GM12878 (cell line): ENCODE measurements at regions not wholly inside any gene's neighbourhood (a gene's known extent, or its start where the extent isn't known, plus 50 kb on each side); places are given as distances from the start of the nearest gene placed in this dataset.

Experiments
- ATAC-seq: fragments of 200-7000 bp; cut with Tn5 transposase; 3 replicates; pipeline ENCODE4 v1.9.1; 2020; ENCODE audit warnings: mild to moderate bottlenecking, moderate library complexity
- BruUV-seq: library from RNA; stranded (reverse); fragments of 400-500 nt; replicated peaks from 2 replicates; lab custom pipeline; 2021; lab: Mats Ljungman, UMichigan
- CTCF ChIA-PET: fragments of 300-600 bp; sonication (Branson Sonifier 250); formaldehyde crosslinking; extraction: SDS; loops from one replicate; lab custom pipeline; 2021; ENCODE audit warnings: inconsistent platforms; lab: Yijun Ruan, JAX
- POLR2A ChIA-PET: fragments of 350-600 bp; formaldehyde crosslinking; extraction: SDS; loops from one replicate; lab custom pipeline; 2021; ENCODE audit warnings: inconsistent platforms; lab: Charles Lee
- RAD21 ChIA-PET: fragments of 300-600 bp; sonication (Branson Sonifier 250); formaldehyde crosslinking; loops from one replicate; lab custom pipeline; 2023; ENCODE audit warnings: antibody characterized with exemption; ENCODE audit not compliant: unreplicated experiment; lab: Charles Lee
- SMC1A ChIA-PET: fragments of 300-600 bp; sonication (Branson Sonifier 250); formaldehyde crosslinking; loops from one replicate; lab custom pipeline; 2023; ENCODE audit not compliant: unreplicated experiment, uncharacterized antibody; lab: Charles Lee
- DNase-seq: peaks from one replicate; pipeline ENCODE4 v3.0.0-alpha.2; 2011; ENCODE audit warnings: low read depth, low spot score
- FAIRE-seq: peaks from 3 replicates; lab custom pipeline; 2011; peaks lifted over from hg19 to GRCh38; lab: Jason Lieb, UNC
- H2AFZ ChIP-seq: 2 replicates; pipeline ENCODE4 v1.6.0; 2011; ENCODE audit warnings: low read depth, low read length, control low read depth; ENCODE audit not compliant: control insufficient read depth
- H3K27ac ChIP-seq: 2 replicates; pipeline ENCODE4 v1.5.1; 2011; ENCODE audit warnings: control low read depth; ENCODE audit not compliant: control insufficient read depth, insufficient read depth
- H3K27me3 ChIP-seq, 2 experiments: replicated peaks in 1 of 2; 2 replicates each; pipeline versions ENCODE4 v1.6.0 to v1.6.1; 2011; ENCODE audit warnings: low read length in 1 of 2; ENCODE audit not compliant: control insufficient read depth in 2 of 2, insufficient read depth in 2 of 2
- H3K36me3 ChIP-seq, 2 experiments: 2 replicates each; pipeline ENCODE4 v1.5.1; 2011; ENCODE audit warnings: low read length in 1 of 2; ENCODE audit not compliant: control insufficient read depth in 2 of 2, insufficient read depth in 2 of 2
- H3K4me1 ChIP-seq: 2 replicates; pipeline ENCODE4 v1.6.1; 2011; ENCODE audit warnings: mild to moderate bottlenecking, low read length, moderate library complexity, mixed read lengths; ENCODE audit not compliant: control insufficient read depth, insufficient read depth
- H3K4me2 ChIP-seq: 2 replicates; pipeline ENCODE4 v1.6.0; 2011; ENCODE audit warnings: control low read depth; ENCODE audit not compliant: control insufficient read depth, insufficient read depth
- H3K4me3 ChIP-seq: fragments of 200-600 bp; sonication (generic); 2 replicates; pipeline ENCODE4 v1.5.1; 2016
- H3K79me2 ChIP-seq: 2 replicates; pipeline ENCODE4 v1.6.0; 2011; ENCODE audit warnings: low read length; ENCODE audit not compliant: control insufficient read depth, insufficient read depth
- H3K9ac ChIP-seq: 2 replicates; pipeline ENCODE4 v1.8.0; 2011; ENCODE audit warnings: low read length, control low read depth, mixed read lengths; ENCODE audit not compliant: control insufficient read depth, insufficient read depth
- H3K9me3 ChIP-seq: replicated peaks from 3 replicates; pipeline ENCODE4 v1.5.1; 2011; ENCODE audit warnings: mild to moderate bottlenecking, low read length; ENCODE audit not compliant: control insufficient read depth, insufficient read depth
- H4K20me1 ChIP-seq: 2 replicates; pipeline ENCODE4 v1.6.0; 2011; ENCODE audit not compliant: control insufficient read depth, insufficient read depth
- BCL11A ChIP-seq: IDR thresholded peaks from 2 replicates; pipeline ENCODE4 v1.6.1; 2011; ENCODE audit warnings: low read depth, low read length
- BRCA1 ChIP-seq: IDR thresholded peaks from 2 replicates; pipeline ENCODE4 v1.6.1; 2011; ENCODE audit warnings: low read depth, low read length, improper control_type of control experiment
- CUX1 ChIP-seq: IDR thresholded peaks from 2 replicates; pipeline ENCODE4 v1.6.1; 2012; ENCODE audit warnings: improper control_type of control experiment, low read depth, low read length; ENCODE audit not compliant: insufficient replicate concordance
- JUND ChIP-seq: IDR thresholded peaks from 2 replicates; pipeline ENCODE4 v1.6.1; 2012; ENCODE audit warnings: low read depth, mild to moderate bottlenecking, low read length, improper control_type of control experiment, moderate library complexity
- KDM1A ChIP-seq: fragments of 200-600 bp; sonication (generic); IDR thresholded peaks from 2 replicates; pipeline ENCODE4 v1.6.1; 2016; ENCODE audit warnings: borderline replicate concordance
- MYB ChIP-seq: fragments of 150-350 bp; IDR thresholded peaks from 2 replicates; pipeline ENCODE4 v1.6.1; 2014; ENCODE audit warnings: mild to moderate bottlenecking, low read depth, low read length, borderline replicate concordance
- NFYA ChIP-seq: IDR thresholded peaks from 2 replicates; pipeline ENCODE4 v1.6.1; 2011; ENCODE audit warnings: low read depth, mild to moderate bottlenecking, low read length, improper control_type of control experiment, borderline replicate concordance
- POLR2A ChIP-seq: IDR thresholded peaks from 2 replicates; pipeline ENCODE4 v1.6.1; 2011; ENCODE audit warnings: low read depth, mild to moderate bottlenecking, low read length
- RAD21 ChIP-seq: IDR thresholded peaks from 2 replicates; pipeline ENCODE4 v1.6.1; 2011; ENCODE audit warnings: mild to moderate bottlenecking, low read depth, low read length, moderate library complexity; ENCODE audit not compliant: insufficient read depth
- RUNX3 ChIP-seq: IDR thresholded peaks from 2 replicates; pipeline ENCODE4 v1.6.1; 2012; ENCODE audit warnings: low read length, inconsistent platforms
- SP1 ChIP-seq: IDR thresholded peaks from one replicate; pipeline ENCODE4 v1.6.1; 2011; ENCODE audit warnings: low read depth, low read length
- WRNIP1 ChIP-seq: IDR thresholded peaks from 2 replicates; pipeline ENCODE4 v1.6.1; 2011; ENCODE audit warnings: low read depth, low read length, improper control_type of control experiment, borderline replicate concordance
- WGBS: methylation state at CpG from one replicate; pipeline ENCODE4 v1.1.6; 2016; ENCODE audit warnings: low lambda C conversion rate; ENCODE audit not compliant: insufficient replicate concordance, insufficient coverage; ENCODE audit errors: missing lambda C conversion rate; 5-methylcytosine and 5-hydroxymethylcytosine counted together
- in situ Hi-C: fragments of 300-500 bp; cut with MboI; formaldehyde crosslinking; loops from 9 replicates; pipeline ENCODE4 v1.14.3; 2018; ENCODE audit warnings: mixed read lengths
- intact Hi-C: fragments of 100-400 bp; cut with micrococcal nuclease; formaldehyde crosslinking; loops from one replicate; pipeline ENCODE4 v1.14.2; 2022; ENCODE audit not compliant: unreplicated experiment
- TF ChIP-seq, protein P1 (sequence below): fragments of 450-650 bp; IDR thresholded peaks from 2 replicates; pipeline ENCODE4 v1.6.1; 2016; ENCODE audit warnings: mild to moderate bottlenecking

- Histone ChIP-seq H3K36me3 (no peaks in the 10 kb centered on the region), H4K20me1 (no peaks in the 10 kb centered on the region), H3K9ac (no peak overlapping the region), H3K79me2 (no peaks in the 10 kb centered on the region), H3K4me3 (no peak overlapping the region), H3K4me1 (no peaks in the 10 kb centered on the region), H3K27ac (no peak overlapping the region), H3K9me3 (no peaks in the 10 kb centered on the region), H2AFZ (no peak overlapping the region), H3K4me2 (no peak overlapping the region), H3K27me3 (no peaks in the 10 kb centered on the region)
- RAD21 ChIA-PET, result no interaction called here
- CTCF ChIA-PET, result no interaction called here
- in situ Hi-C loops, result no loop called here
- 73% methylated on average over 10 of the region's 10 CpGs for WGBS
- no peak for FAIRE-seq
- POLR2A ChIA-PET, result no interaction called here
- DNase-seq, result no peak
- intact Hi-C loops, result no loop called here
- ATAC-seq, result no peak
- SMC1A ChIA-PET, result no interaction called here
- no peak for TF ChIP-seq JUND
- TF ChIP-seq RAD21, result no peak
- TF ChIP-seq RUNX3, result no peak
- TF ChIP-seq WRNIP1, result no peak
- TF ChIP-seq MYB, result no peak
- TF ChIP-seq KDM1A, result no peak
- no peak for TF ChIP-seq CUX1
- TF ChIP-seq BRCA1, result no peak
- no peak for TF ChIP-seq BCL11A
- TF ChIP-seq NFYA, result no peak
- no peak for TF ChIP-seq POLR2A
- no peak for TF ChIP-seq SP1
- TF ChIP-seq, protein P1, sequence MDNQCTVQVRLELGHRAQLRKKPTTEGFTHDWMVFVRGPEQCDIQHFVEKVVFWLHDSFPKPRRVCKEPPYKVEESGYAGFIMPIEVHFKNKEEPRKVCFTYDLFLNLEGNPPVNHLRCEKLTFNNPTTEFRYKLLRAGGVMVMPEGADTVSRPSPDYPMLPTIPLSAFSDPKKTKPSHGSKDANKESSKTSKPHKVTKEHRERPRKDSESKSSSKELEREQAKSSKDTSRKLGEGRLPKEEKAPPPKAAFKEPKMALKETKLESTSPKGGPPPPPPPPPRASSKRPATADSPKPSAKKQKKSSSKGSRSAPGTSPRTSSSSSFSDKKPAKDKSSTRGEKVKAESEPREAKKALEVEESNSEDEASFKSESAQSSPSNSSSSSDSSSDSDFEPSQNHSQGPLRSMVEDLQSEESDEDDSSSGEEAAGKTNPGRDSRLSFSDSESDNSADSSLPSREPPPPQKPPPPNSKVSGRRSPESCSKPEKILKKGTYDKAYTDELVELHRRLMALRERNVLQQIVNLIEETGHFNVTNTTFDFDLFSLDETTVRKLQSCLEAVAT, result no peak
- no TSS peak for BruUV-seq
Measured at GRCh38 chr2:105950521-105951383, 206.0 kb downstream of the NCK2 start.
